ENCODE measurements at regions not wholly inside any gene's neighbourhood (a gene's known extent, or its start where the extent isn't known, plus 50 kb on each side); places are given as distances from the start of the nearest gene placed in this dataset.

GRCh38 chr2:155141418-155141817, 442.9 kb downstream of the KCNJ3 start:
- DNase-seq (ENCODE audit: low read depth, low spot score): no peak
- no peak overlapping the region for H3K4me3 ChIP-seq
- TF ChIP-seq EZH2 (IDR thresholded peaks at IDR 0.05) (no peak), FOXP2 (optimal IDR thresholded peaks at IDR 0.05; ENCODE audit: control extremely low read depth, extremely low read length, insufficient read depth) (no peak), POLR2AphosphoS5 (IDR thresholded peaks at IDR 0.05; ENCODE audit: borderline replicate concordance, low read depth, low read length) (no peak)
- no peaks in the 10 kb centered on the region for H3K9me3 ChIP-seq (ENCODE audit: low read depth, low read length)
- H3K9ac ChIP-seq (ENCODE audit: insufficient read length): no peak overlapping the region
- H3K27ac ChIP-seq: no peak overlapping the region
- H3K36me3 ChIP-seq (ENCODE audit: insufficient read depth, low read length): no peaks in the 10 kb centered on the region

GRCh38 chr2:155125585-155126230, 427.2 kb downstream of the KCNJ3 start:
- no peaks in the 10 kb centered on the region for H3K9me3 ChIP-seq (ENCODE audit: low read depth, low read length)
- H3K27ac ChIP-seq: no peak overlapping the region
- no peak for TF ChIP-seq EZH2 (IDR thresholded peaks at IDR 0.05)
- TF ChIP-seq POLR2AphosphoS5 (IDR thresholded peaks at IDR 0.05; ENCODE audit: borderline replicate concordance, low read depth, low read length): no peak
- TF ChIP-seq FOXP2 (optimal IDR thresholded peaks at IDR 0.05; ENCODE audit: control extremely low read depth, extremely low read length, insufficient read depth): no peak
- no peak overlapping the region for H3K4me3 ChIP-seq
- DNase-seq (ENCODE audit: low read depth, low spot score): no peak
- H3K9ac ChIP-seq (ENCODE audit: insufficient read length): no peak overlapping the region
- no peaks in the 10 kb centered on the region for H3K36me3 ChIP-seq (ENCODE audit: insufficient read depth, low read length)

- H3K9ac ChIP-seq (ENCODE audit: insufficient read length): no peak overlapping the region
- no peaks in the 10 kb centered on the region for H3K9me3 ChIP-seq (ENCODE audit: low read depth, low read length)
- H3K4me3 ChIP-seq: no peak overlapping the region
- DNase-seq (ENCODE audit: low read depth, low spot score): no peak
- TF ChIP-seq EZH2 (IDR thresholded peaks at IDR 0.05) (no peak), FOXP2 (optimal IDR thresholded peaks at IDR 0.05; ENCODE audit: control extremely low read depth, extremely low read length, insufficient read depth) (no peak), POLR2AphosphoS5 (IDR thresholded peaks at IDR 0.05; ENCODE audit: borderline replicate concordance, low read depth, low read length) (no peak)
- H3K36me3 ChIP-seq (ENCODE audit: insufficient read depth, low read length): no peaks in the 10 kb centered on the region
- H3K27ac ChIP-seq: no peak overlapping the region
These were observed 417.4 kb downstream of the KCNJ3 start for GRCh38 chr2:155115846-155116245.

- Histone ChIP-seq H3K9ac (ENCODE audit: insufficient read length) (no peak overlapping the region), H3K36me3 (ENCODE audit: insufficient read depth, low read length) (no peaks in the 10 kb centered on the region), H3K4me3 (no peak overlapping the region), H3K27ac (no peak overlapping the region), H3K9me3 (ENCODE audit: low read depth, low read length) (no peaks in the 10 kb centered on the region)
- no peak for DNase-seq (ENCODE audit: low read depth, low spot score)
- TF ChIP-seq POLR2AphosphoS5 (IDR thresholded peaks at IDR 0.05; ENCODE audit: borderline replicate concordance, low read depth, low read length) (no peak), EZH2 (IDR thresholded peaks at IDR 0.05) (no peak)
These were observed 412.6 kb downstream of the KCNJ3 start for GRCh38 chr2:155111070-155111469.

GRCh38 chr2:155109527-155109926, 411.0 kb downstream of the KCNJ3 start:
- no peak for DNase-seq (ENCODE audit: low read depth, low spot score)
- H3K36me3 ChIP-seq (ENCODE audit: insufficient read depth, low read length): no peaks in the 10 kb centered on the region
- H3K4me3 ChIP-seq: no peak overlapping the region
- no peak overlapping the region for H3K27ac ChIP-seq
- H3K9ac ChIP-seq (ENCODE audit: insufficient read length): no peak overlapping the region
- H3K9me3 ChIP-seq (ENCODE audit: low read depth, low read length): no peaks in the 10 kb centered on the region
- TF ChIP-seq POLR2AphosphoS5 (IDR thresholded peaks at IDR 0.05; ENCODE audit: borderline replicate concordance, low read depth, low read length) (no peak), FOXP2 (optimal IDR thresholded peaks at IDR 0.05; ENCODE audit: control extremely low read depth, extremely low read length, insufficient read depth) (no peak), EZH2 (IDR thresholded peaks at IDR 0.05) (no peak)

GRCh38 chr2:155100261-155100660, 401.8 kb downstream of the KCNJ3 start:
- no peak overlapping the region for H3K27ac ChIP-seq
- no peak for DNase-seq (ENCODE audit: low read depth, low spot score)
- no peak for TF ChIP-seq EZH2 (IDR thresholded peaks at IDR 0.05)
- no peak for TF ChIP-seq FOXP2 (optimal IDR thresholded peaks at IDR 0.05; ENCODE audit: control extremely low read depth, extremely low read length, insufficient read depth)
- no peak for TF ChIP-seq POLR2AphosphoS5 (IDR thresholded peaks at IDR 0.05; ENCODE audit: borderline replicate concordance, low read depth, low read length)
- no peak overlapping the region for H3K4me3 ChIP-seq
- no peaks in the 10 kb centered on the region for H3K36me3 ChIP-seq (ENCODE audit: insufficient read depth, low read length)
- no peaks in the 10 kb centered on the region for H3K9me3 ChIP-seq (ENCODE audit: low read depth, low read length)
- no peak overlapping the region for H3K9ac ChIP-seq (ENCODE audit: insufficient read length)

GRCh38 chr2:155099784-155100183, 401.3 kb downstream of the KCNJ3 start:
- Histone ChIP-seq H3K36me3 (ENCODE audit: insufficient read depth, low read length) (no peaks in the 10 kb centered on the region), H3K9ac (ENCODE audit: insufficient read length) (no peak overlapping the region), H3K27ac (no peak overlapping the region), H3K9me3 (ENCODE audit: low read depth, low read length) (no peaks in the 10 kb centered on the region), H3K4me3 (no peak overlapping the region)
- DNase-seq (ENCODE audit: low read depth, low spot score): no peak
- TF ChIP-seq EZH2 (IDR thresholded peaks at IDR 0.05): no peak
- no peak for TF ChIP-seq POLR2AphosphoS5 (IDR thresholded peaks at IDR 0.05; ENCODE audit: borderline replicate concordance, low read depth, low read length)
- TF ChIP-seq FOXP2 (optimal IDR thresholded peaks at IDR 0.05; ENCODE audit: control extremely low read depth, extremely low read length, insufficient read depth): no peak

GRCh38 chr2:155095613-155096012, 397.1 kb downstream of the KCNJ3 start:
- Histone ChIP-seq H3K4me3 (no peak overlapping the region), H3K36me3 (ENCODE audit: insufficient read depth, low read length) (no peaks in the 10 kb centered on the region), H3K27ac (no peak overlapping the region), H3K9ac (ENCODE audit: insufficient read length) (no peak overlapping the region), H3K9me3 (ENCODE audit: low read depth, low read length) (no peaks in the 10 kb centered on the region)
- no peak for DNase-seq (ENCODE audit: low read depth, low spot score)
- TF ChIP-seq POLR2AphosphoS5 (IDR thresholded peaks at IDR 0.05; ENCODE audit: borderline replicate concordance, low read depth, low read length) (no peak), FOXP2 (optimal IDR thresholded peaks at IDR 0.05; ENCODE audit: control extremely low read depth, extremely low read length, insufficient read depth) (no peak), EZH2 (IDR thresholded peaks at IDR 0.05) (no peak)

- Histone ChIP-seq H3K36me3 (ENCODE audit: insufficient read depth, low read length) (no peaks in the 10 kb centered on the region), H3K9ac (ENCODE audit: insufficient read length) (no peak overlapping the region), H3K9me3 (ENCODE audit: low read depth, low read length) (no peaks in the 10 kb centered on the region), H3K4me3 (no peak overlapping the region), H3K27ac (no peak overlapping the region)
- TF ChIP-seq FOXP2 (optimal IDR thresholded peaks at IDR 0.05; ENCODE audit: control extremely low read depth, extremely low read length, insufficient read depth) (no peak), EZH2 (IDR thresholded peaks at IDR 0.05) (no peak), POLR2AphosphoS5 (IDR thresholded peaks at IDR 0.05; ENCODE audit: borderline replicate concordance, low read depth, low read length) (no peak)
- no peak for DNase-seq (ENCODE audit: low read depth, low spot score)
These were observed 381.9 kb downstream of the KCNJ3 start for GRCh38 chr2:155080373-155080772.
